ENCODE measurements at regions not wholly inside any gene's neighbourhood (a gene's known extent, or its start where the extent isn't known, plus 50 kb on each side); places are given as distances from the start of the nearest gene placed in this dataset.

DNA sequence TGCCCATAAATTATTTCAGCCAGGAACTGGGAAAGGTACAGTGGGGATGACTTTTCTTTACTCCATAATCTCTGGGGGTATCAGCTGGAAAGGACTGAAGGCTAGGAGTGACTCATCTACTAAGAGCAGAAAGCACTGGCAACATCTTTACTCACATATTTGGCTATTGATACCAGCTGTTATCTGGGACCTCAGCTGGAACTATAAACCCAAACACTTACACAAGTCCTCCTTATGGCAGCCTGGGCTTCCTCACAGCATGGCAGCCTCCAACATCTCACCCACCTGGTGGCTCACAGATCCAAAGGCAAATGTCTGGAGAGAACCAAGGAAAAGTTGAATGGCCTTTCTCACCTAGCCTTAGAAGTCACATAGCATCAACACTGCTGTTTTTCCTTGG is 379.0 kb upstream of the RND3 start:
- H3K9me3 ChIP-seq (ENCODE audit: insufficient read depth, low read depth), result no peaks in the 10 kb centered on the region
- TF ChIP-seq, protein P1, sequence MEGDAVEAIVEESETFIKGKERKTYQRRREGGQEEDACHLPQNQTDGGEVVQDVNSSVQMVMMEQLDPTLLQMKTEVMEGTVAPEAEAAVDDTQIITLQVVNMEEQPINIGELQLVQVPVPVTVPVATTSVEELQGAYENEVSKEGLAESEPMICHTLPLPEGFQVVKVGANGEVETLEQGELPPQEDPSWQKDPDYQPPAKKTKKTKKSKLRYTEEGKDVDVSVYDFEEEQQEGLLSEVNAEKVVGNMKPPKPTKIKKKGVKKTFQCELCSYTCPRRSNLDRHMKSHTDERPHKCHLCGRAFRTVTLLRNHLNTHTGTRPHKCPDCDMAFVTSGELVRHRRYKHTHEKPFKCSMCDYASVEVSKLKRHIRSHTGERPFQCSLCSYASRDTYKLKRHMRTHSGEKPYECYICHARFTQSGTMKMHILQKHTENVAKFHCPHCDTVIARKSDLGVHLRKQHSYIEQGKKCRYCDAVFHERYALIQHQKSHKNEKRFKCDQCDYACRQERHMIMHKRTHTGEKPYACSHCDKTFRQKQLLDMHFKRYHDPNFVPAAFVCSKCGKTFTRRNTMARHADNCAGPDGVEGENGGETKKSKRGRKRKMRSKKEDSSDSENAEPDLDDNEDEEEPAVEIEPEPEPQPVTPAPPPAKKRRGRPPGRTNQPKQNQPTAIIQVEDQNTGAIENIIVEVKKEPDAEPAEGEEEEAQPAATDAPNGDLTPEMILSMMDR (conservative IDR thresholded peaks at IDR 0.05), result no peak
- no peak for TF ChIP-seq EZH2 (IDR thresholded peaks at IDR 0.05; ENCODE audit: low read depth)
- H3K36me3 ChIP-seq (ENCODE audit: low read depth), result no peaks in the 10 kb centered on the region
- H3K9me2 ChIP-seq (ENCODE audit: insufficient read depth), result no peaks in the 10 kb centered on the region
- intact Hi-C loops (cut with micrococcal nuclease; ENCODE audit: unreplicated experiment), result no loop called here
- no peak overlapping the region for H2AFZ ChIP-seq
- CTCF ChIA-PET, result no interaction called here
- no peaks in the 10 kb centered on the region for H3F3A ChIP-seq (ENCODE audit: insufficient read depth, low read depth)
- H3K4me1 ChIP-seq (replicated peaks; ENCODE audit: insufficient read depth), result no peaks in the 10 kb centered on the region
- BruUV-seq (replicated peaks), result no TSS peak
- H4K20me1 ChIP-seq (ENCODE audit: insufficient read depth), result no peaks in the 10 kb centered on the region
- POLR2A ChIA-PET (ENCODE audit: unreplicated experiment), result interaction anchor here (0.5 kb wide), 1 partner anchor 1673 kb away, joined by 5 read pairs; no protein-coding TSS in a partner anchor
- no peak for DNase-seq
- no peak overlapping the region for H3K4me3 ChIP-seq
- no peak overlapping the region for H3K27ac ChIP-seq
- H3K4me2 ChIP-seq, result no peak overlapping the region
- no peaks in the 10 kb centered on the region for H3K27me3 ChIP-seq (ENCODE audit: insufficient read depth, low read depth)
- H3K79me2 ChIP-seq (ENCODE audit: low read depth), result no peaks in the 10 kb centered on the region

DNA sequence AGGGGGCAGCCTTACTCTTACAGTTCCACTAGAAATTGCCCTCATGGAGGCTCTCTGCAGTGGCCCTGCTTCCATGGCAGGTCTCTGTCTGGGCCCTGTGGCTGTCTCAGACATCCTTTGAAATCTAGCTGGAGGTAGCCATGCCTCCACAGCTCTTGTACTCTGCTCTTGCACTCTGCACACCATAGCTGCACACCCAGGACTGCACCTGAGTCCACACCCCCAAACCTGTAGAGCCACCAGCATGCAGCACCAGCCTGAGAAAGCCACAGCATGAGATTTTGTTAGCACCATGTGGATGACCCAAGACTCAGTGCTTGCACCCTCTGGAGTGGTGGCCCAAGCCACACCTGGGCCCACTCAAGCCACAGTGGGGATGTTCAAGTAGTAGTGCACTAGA is 376.2 kb upstream of the RND3 start:
- H3K27me3 ChIP-seq (ENCODE audit: insufficient read depth, low read depth), result no peaks in the 10 kb centered on the region
- H3K79me2 ChIP-seq (ENCODE audit: low read depth), result no peaks in the 10 kb centered on the region
- intact Hi-C loops (cut with micrococcal nuclease; ENCODE audit: unreplicated experiment), result no loop called here
- no peaks in the 10 kb centered on the region for H3K9me3 ChIP-seq (ENCODE audit: insufficient read depth, low read depth)
- no peaks in the 10 kb centered on the region for H3K36me3 ChIP-seq (ENCODE audit: low read depth)
- ChIA-PET CTCF (no interaction called here), POLR2A (ENCODE audit: unreplicated experiment) (no interaction called here)
- DNase-seq, result no peak
- no peak overlapping the region for H2AFZ ChIP-seq
- TF ChIP-seq EZH2 (IDR thresholded peaks at IDR 0.05; ENCODE audit: low read depth), result no peak
- TF ChIP-seq, protein P1 (conservative IDR thresholded peaks at IDR 0.05), result no peak
- no peak overlapping the region for H3K4me2 ChIP-seq
- no peak overlapping the region for H3K27ac ChIP-seq
- H3K9me2 ChIP-seq (ENCODE audit: insufficient read depth), result no peaks in the 10 kb centered on the region
- H4K20me1 ChIP-seq (ENCODE audit: insufficient read depth), result no peaks in the 10 kb centered on the region
- BruUV-seq (replicated peaks), result no TSS peak
- H3K4me3 ChIP-seq, result no peak overlapping the region
- H3F3A ChIP-seq (ENCODE audit: insufficient read depth, low read depth), result no peaks in the 10 kb centered on the region
- no peaks in the 10 kb centered on the region for H3K4me1 ChIP-seq (replicated peaks; ENCODE audit: insufficient read depth)

DNA sequence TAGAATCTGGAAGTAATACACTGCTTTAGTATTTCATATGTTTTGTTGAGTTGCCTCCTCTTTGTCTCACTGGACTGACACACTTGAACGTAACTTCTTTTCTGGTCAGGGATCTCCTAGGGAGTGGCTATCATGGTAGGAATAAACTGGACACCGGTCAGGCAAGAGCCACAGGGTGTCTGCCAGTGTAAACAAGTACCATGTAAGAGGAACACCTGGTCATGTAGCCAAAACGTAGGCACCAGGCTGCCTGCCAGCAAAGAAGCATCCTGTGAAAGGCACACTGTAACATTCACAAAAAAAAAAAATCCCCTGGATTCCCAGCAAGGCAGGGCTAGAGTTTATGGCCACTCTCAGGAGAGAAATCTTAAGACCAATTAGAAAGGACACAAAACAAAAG is 372.8 kb upstream of the RND3 start:
- no peak for TF ChIP-seq EZH2 (IDR thresholded peaks at IDR 0.05; ENCODE audit: low read depth)
- TF ChIP-seq, protein P1 (conservative IDR thresholded peaks at IDR 0.05), result no peak
- POLR2A ChIA-PET (ENCODE audit: unreplicated experiment), result no interaction called here
- H3K4me1 ChIP-seq (replicated peaks; ENCODE audit: insufficient read depth), result peaks cover 19% of the 10 kb centered on the region

More for the DNA sequence above, 372.8 kb upstream of the RND3 start:
- Histone ChIP-seq H3K36me3 (ENCODE audit: low read depth) (no peaks in the 10 kb centered on the region), H3K4me2 (no peak overlapping the region), H3K27me3 (ENCODE audit: insufficient read depth, low read depth) (no peaks in the 10 kb centered on the region), H3K9me3 (ENCODE audit: insufficient read depth, low read depth) (no peaks in the 10 kb centered on the region), H3K4me3 (no peak overlapping the region), H3K79me2 (ENCODE audit: low read depth) (no peaks in the 10 kb centered on the region), H3F3A (ENCODE audit: insufficient read depth, low read depth) (0 out of 2 replicates have a peak, but pooled peaks cover 5% of the 10 kb centered on the region), H3K27ac (no peak overlapping the region), H4K20me1 (ENCODE audit: insufficient read depth) (no peaks in the 10 kb centered on the region), H2AFZ (no peak overlapping the region), H3K9me2 (ENCODE audit: insufficient read depth) (no peaks in the 10 kb centered on the region)
- intact Hi-C loops (cut with micrococcal nuclease; ENCODE audit: unreplicated experiment), result no loop called here
- no peak for DNase-seq
- no TSS peak for BruUV-seq (replicated peaks)
- CTCF ChIA-PET, result no interaction called here

Measured in PC-9 (cell line).